GM12878 (cell line): ENCODE measurements at regions not wholly inside any gene's neighbourhood (a gene's known extent, or its start where the extent isn't known, plus 50 kb on each side); places are given as distances from the start of the nearest gene placed in this dataset.

Source experiments
- CTCF ChIP-seq, 3 experiments: IDR thresholded peaks in 2 of 3; conservative IDR thresholded peaks in 1 of 3; 2 replicates each; pipeline ENCODE4 v1.5.1; 2011; ENCODE audit warnings: low read depth in 3 of 3, low read length in 3 of 3, mild to moderate bottlenecking in 3 of 3, control low read depth in 2 of 3, moderate library complexity in 2 of 3, inconsistent platforms in 1 of 3, mixed read lengths in 1 of 3; ENCODE audit not compliant: control insufficient read depth in 2 of 3, insufficient read depth in 1 of 3; ENCODE audit errors: extremely low read depth in 1 of 3
- SKIL ChIP-seq: fragments of 450-650 bp; IDR thresholded peaks from 2 replicates; pipeline ENCODE4 v1.6.1; 2017; ENCODE audit warnings: mild to moderate bottlenecking, low read depth, inconsistent platforms; ENCODE audit not compliant: poor library complexity, severe bottlenecking

GRCh38 chr2:78416625-78417300 is 608.7 kb upstream of the REG3G start:
- TF ChIP-seq SKIL: no peak
- TF ChIP-seq CTCF (IDR thresholded peaks at IDR 0.05 in 2 of 3, conservative IDR thresholded peaks at IDR 0.05 in 1 of 3; ENCODE audit: control insufficient read depth in 2 of 3, extremely low read depth in 1 of 3, insufficient read depth in 1 of 3, low read depth in 3 of 3, low read length in 3 of 3): no peak
